ENCODE measurements at regions not wholly inside any gene's neighbourhood (a gene's known extent, or its start where the extent isn't known, plus 50 kb on each side); places are given as distances from the start of the nearest gene placed in this dataset.

GRCh38 chr5:158499892-158500418 lies 599.8 kb downstream of the EBF1 start:
- H2AFZ ChIP-seq (ENCODE audit: low read depth, low read length, severe bottlenecking): no peak overlapping the region
- H3K27ac ChIP-seq (ENCODE audit: low read depth, low read length): no peak overlapping the region
- no peak overlapping the region for H3K4me3 ChIP-seq (ENCODE audit: insufficient read depth, low read length, poor library complexity, severe bottlenecking)
- H3K9ac ChIP-seq (ENCODE audit: low read length): no peak overlapping the region
- no peaks in the 10 kb centered on the region for H4K20me1 ChIP-seq (ENCODE audit: low read depth, low read length)
- H3K36me3 ChIP-seq (ENCODE audit: low read length): no peaks in the 10 kb centered on the region
- no peaks in the 10 kb centered on the region for H3K79me2 ChIP-seq (ENCODE audit: insufficient read depth, low read length)
- TF ChIP-seq EZH2phosphoT487 (conservative IDR thresholded peaks at IDR 0.05; ENCODE audit: low read length): no peak
- no peak for TF ChIP-seq CTCF (IDR thresholded peaks at IDR 0.05; ENCODE audit: insufficient read depth, low read length, poor library complexity, severe bottlenecking)
- H3K27me3 ChIP-seq (ENCODE audit: low read length): no peaks in the 10 kb centered on the region
- H3K9me3 ChIP-seq (ENCODE audit: insufficient read depth, low read length): 0 out of 2 replicates have a peak, but pooled peaks cover 4% of the 10 kb centered on the region
- H3K4me2 ChIP-seq (ENCODE audit: low read depth, low read length, poor library complexity, severe bottlenecking): no peak overlapping the region
- no peaks in the 10 kb centered on the region for H3F3A ChIP-seq (ENCODE audit: insufficient read depth)
- H3K9me2 ChIP-seq (replicated peaks; ENCODE audit: insufficient read depth, low read length): no peaks in the 10 kb centered on the region

GRCh38 chr5:158499075-158499891 lies 600.4 kb downstream of the EBF1 start:
- Histone ChIP-seq H3F3A (ENCODE audit: insufficient read depth) (no peaks in the 10 kb centered on the region), H3K36me3 (ENCODE audit: low read length) (no peaks in the 10 kb centered on the region), H3K9me3 (ENCODE audit: insufficient read depth, low read length) (no peaks in the 10 kb centered on the region), H3K9me2 (replicated peaks; ENCODE audit: insufficient read depth, low read length) (no peaks in the 10 kb centered on the region), H4K20me1 (ENCODE audit: low read depth, low read length) (no peaks in the 10 kb centered on the region), H3K27ac (ENCODE audit: low read depth, low read length) (no peak overlapping the region), H3K4me3 (ENCODE audit: insufficient read depth, low read length, poor library complexity, severe bottlenecking) (no peak overlapping the region), H3K79me2 (ENCODE audit: insufficient read depth, low read length) (no peaks in the 10 kb centered on the region), H3K27me3 (ENCODE audit: low read length) (no peaks in the 10 kb centered on the region), H3K9ac (ENCODE audit: low read length) (no peak overlapping the region), H2AFZ (ENCODE audit: low read depth, low read length, severe bottlenecking) (no peak overlapping the region), H3K4me2 (ENCODE audit: low read depth, low read length, poor library complexity, severe bottlenecking) (no peak overlapping the region)
- TF ChIP-seq CTCF (IDR thresholded peaks at IDR 0.05; ENCODE audit: insufficient read depth, low read length, poor library complexity, severe bottlenecking): no peak
- TF ChIP-seq EZH2phosphoT487 (conservative IDR thresholded peaks at IDR 0.05; ENCODE audit: low read length): no peak

GRCh38 chr5:158496624-158497023 lies 603.1 kb downstream of the EBF1 start:
- no peak for TF ChIP-seq CTCF (IDR thresholded peaks at IDR 0.05; ENCODE audit: insufficient read depth, low read length, poor library complexity, severe bottlenecking)
- TF ChIP-seq EZH2phosphoT487 (conservative IDR thresholded peaks at IDR 0.05; ENCODE audit: low read length): no peak
- H3K9ac ChIP-seq (ENCODE audit: low read length): no peak overlapping the region
- H3F3A ChIP-seq (ENCODE audit: insufficient read depth): no peaks in the 10 kb centered on the region
- H3K79me2 ChIP-seq (ENCODE audit: insufficient read depth, low read length): no peaks in the 10 kb centered on the region
- no peak overlapping the region for H2AFZ ChIP-seq (ENCODE audit: low read depth, low read length, severe bottlenecking)
- H3K27ac ChIP-seq (ENCODE audit: low read depth, low read length): no peak overlapping the region
- no peaks in the 10 kb centered on the region for H4K20me1 ChIP-seq (ENCODE audit: low read depth, low read length)
- no peak overlapping the region for H3K4me2 ChIP-seq (ENCODE audit: low read depth, low read length, poor library complexity, severe bottlenecking)
- no peaks in the 10 kb centered on the region for H3K36me3 ChIP-seq (ENCODE audit: low read length)
- H3K9me2 ChIP-seq (replicated peaks; ENCODE audit: insufficient read depth, low read length): no peaks in the 10 kb centered on the region
- H3K4me3 ChIP-seq (ENCODE audit: insufficient read depth, low read length, poor library complexity, severe bottlenecking): no peak overlapping the region
- H3K9me3 ChIP-seq (ENCODE audit: insufficient read depth, low read length): no peaks in the 10 kb centered on the region
- no peaks in the 10 kb centered on the region for H3K27me3 ChIP-seq (ENCODE audit: low read length)

Measured in SU-DHL-6 (cell line).